ENCODE measurements at regions not wholly inside any gene's neighbourhood (a gene's known extent, or its start where the extent isn't known, plus 50 kb on each side); places are given as distances from the start of the nearest gene placed in this dataset.

- Histone ChIP-seq H3K9me3 (ENCODE audit: low read length) (no peaks in the 10 kb centered on the region), H3F3A (ENCODE audit: insufficient read depth, low read length) (no peaks in the 10 kb centered on the region), H3K79me2 (ENCODE audit: insufficient read depth, low read length) (no peaks in the 10 kb centered on the region), H3K4me1 (ENCODE audit: insufficient read depth, low read length, severe bottlenecking) (no peaks in the 10 kb centered on the region), H4K20me1 (ENCODE audit: insufficient read depth, low read length) (no peaks in the 10 kb centered on the region), H3K9ac (ENCODE audit: low read length) (no peak overlapping the region), H3K4me3 (ENCODE audit: low read depth, low read length, poor library complexity, severe bottlenecking) (no peak overlapping the region), H3K27me3 (ENCODE audit: insufficient read depth, low read length) (no peaks in the 10 kb centered on the region), H3K27ac (ENCODE audit: low read depth, low read length, poor library complexity, severe bottlenecking) (no peak overlapping the region), H2AFZ (ENCODE audit: low read length) (no peak overlapping the region), H3K9me2 (ENCODE audit: low read depth, low read length) (no peaks in the 10 kb centered on the region), H3K36me3 (ENCODE audit: insufficient read depth, low read length) (no peaks in the 10 kb centered on the region), H3K4me2 (ENCODE audit: low read length) (no peak overlapping the region)
- TF ChIP-seq CTCF (IDR thresholded peaks at IDR 0.05; ENCODE audit: low read length) (no peak), EZH2 (IDR thresholded peaks at IDR 0.05; ENCODE audit: borderline replicate concordance, low read length) (no peak)
These were observed 403.3 kb upstream of the FANCL start for GRCh38 chr2:58644451-58644850.

- Histone ChIP-seq H3K9me2 (ENCODE audit: low read depth, low read length) (no peaks in the 10 kb centered on the region), H3K27me3 (ENCODE audit: insufficient read depth, low read length) (no peaks in the 10 kb centered on the region), H3K36me3 (ENCODE audit: insufficient read depth, low read length) (no peaks in the 10 kb centered on the region), H3F3A (ENCODE audit: insufficient read depth, low read length) (no peaks in the 10 kb centered on the region), H3K9me3 (ENCODE audit: low read length) (no peaks in the 10 kb centered on the region), H3K4me1 (ENCODE audit: insufficient read depth, low read length, severe bottlenecking) (no peaks in the 10 kb centered on the region), H3K9ac (ENCODE audit: low read length) (no peak overlapping the region), H4K20me1 (ENCODE audit: insufficient read depth, low read length) (no peaks in the 10 kb centered on the region), H3K4me3 (ENCODE audit: low read depth, low read length, poor library complexity, severe bottlenecking) (no peak overlapping the region), H3K79me2 (ENCODE audit: insufficient read depth, low read length) (no peaks in the 10 kb centered on the region), H3K27ac (ENCODE audit: low read depth, low read length, poor library complexity, severe bottlenecking) (no peak overlapping the region), H3K4me2 (ENCODE audit: low read length) (no peak overlapping the region), H2AFZ (ENCODE audit: low read length) (no peak overlapping the region)
- TF ChIP-seq CTCF (IDR thresholded peaks at IDR 0.05; ENCODE audit: low read length) (no peak), EZH2 (IDR thresholded peaks at IDR 0.05; ENCODE audit: borderline replicate concordance, low read length) (no peak)
These were observed 399.9 kb upstream of the FANCL start for GRCh38 chr2:58641001-58641400.

- H3K9me3 ChIP-seq (ENCODE audit: low read length): no peaks in the 10 kb centered on the region
- no peak overlapping the region for H2AFZ ChIP-seq (ENCODE audit: low read length)
- H3K79me2 ChIP-seq (ENCODE audit: insufficient read depth, low read length): no peaks in the 10 kb centered on the region
- H3K9ac ChIP-seq (ENCODE audit: low read length): no peak overlapping the region
- no peak overlapping the region for H3K4me3 ChIP-seq (ENCODE audit: low read depth, low read length, poor library complexity, severe bottlenecking)
- no peaks in the 10 kb centered on the region for H3F3A ChIP-seq (ENCODE audit: insufficient read depth, low read length)
- TF ChIP-seq CTCF (IDR thresholded peaks at IDR 0.05; ENCODE audit: low read length): no peak
- no peak for TF ChIP-seq EZH2 (IDR thresholded peaks at IDR 0.05; ENCODE audit: borderline replicate concordance, low read length)
- no peaks in the 10 kb centered on the region for H3K4me1 ChIP-seq (ENCODE audit: insufficient read depth, low read length, severe bottlenecking)
- H3K27ac ChIP-seq (ENCODE audit: low read depth, low read length, poor library complexity, severe bottlenecking): no peak overlapping the region
- no peak overlapping the region for H3K4me2 ChIP-seq (ENCODE audit: low read length)
- H3K27me3 ChIP-seq (ENCODE audit: insufficient read depth, low read length): no peaks in the 10 kb centered on the region
- no peaks in the 10 kb centered on the region for H4K20me1 ChIP-seq (ENCODE audit: insufficient read depth, low read length)
- no peaks in the 10 kb centered on the region for H3K36me3 ChIP-seq (ENCODE audit: insufficient read depth, low read length)
- no peaks in the 10 kb centered on the region for H3K9me2 ChIP-seq (ENCODE audit: low read depth, low read length)
These were observed 398.9 kb upstream of the FANCL start for GRCh38 chr2:58640042-58640441.

All from OCI-LY1 (cell line).